ENCODE measurements at regions not wholly inside any gene's neighbourhood (a gene's known extent, or its start where the extent isn't known, plus 50 kb on each side); places are given as distances from the start of the nearest gene placed in this dataset.

DNA sequence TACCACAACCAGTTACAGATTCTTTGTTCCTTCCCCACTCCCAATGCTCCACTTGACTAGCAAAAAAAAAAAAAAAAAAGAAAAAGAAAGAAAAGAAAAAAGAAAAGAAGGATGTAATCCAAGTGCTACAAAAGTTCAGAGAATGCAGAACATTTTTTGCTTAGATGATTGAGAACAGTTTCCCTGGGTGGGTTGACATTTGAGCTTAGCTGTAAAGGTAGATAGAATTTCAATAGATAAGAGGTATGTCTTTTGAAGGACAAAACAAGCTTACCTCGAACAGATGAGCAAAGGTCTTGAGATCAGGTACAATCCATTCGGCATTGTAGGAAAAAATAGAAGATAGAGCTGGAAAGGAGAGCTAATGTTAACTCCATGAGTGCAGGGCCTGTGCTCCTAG lies 344.6 kb upstream of the NECTIN3 start:
- no peak overlapping the region for H3K4me3 ChIP-seq (ENCODE audit: low read depth, low read length)
- in situ Hi-C loops (cut with HindIII; ENCODE audit: low sequenced_read_pairs), result no loop called here
- TF ChIP-seq, protein P1, sequence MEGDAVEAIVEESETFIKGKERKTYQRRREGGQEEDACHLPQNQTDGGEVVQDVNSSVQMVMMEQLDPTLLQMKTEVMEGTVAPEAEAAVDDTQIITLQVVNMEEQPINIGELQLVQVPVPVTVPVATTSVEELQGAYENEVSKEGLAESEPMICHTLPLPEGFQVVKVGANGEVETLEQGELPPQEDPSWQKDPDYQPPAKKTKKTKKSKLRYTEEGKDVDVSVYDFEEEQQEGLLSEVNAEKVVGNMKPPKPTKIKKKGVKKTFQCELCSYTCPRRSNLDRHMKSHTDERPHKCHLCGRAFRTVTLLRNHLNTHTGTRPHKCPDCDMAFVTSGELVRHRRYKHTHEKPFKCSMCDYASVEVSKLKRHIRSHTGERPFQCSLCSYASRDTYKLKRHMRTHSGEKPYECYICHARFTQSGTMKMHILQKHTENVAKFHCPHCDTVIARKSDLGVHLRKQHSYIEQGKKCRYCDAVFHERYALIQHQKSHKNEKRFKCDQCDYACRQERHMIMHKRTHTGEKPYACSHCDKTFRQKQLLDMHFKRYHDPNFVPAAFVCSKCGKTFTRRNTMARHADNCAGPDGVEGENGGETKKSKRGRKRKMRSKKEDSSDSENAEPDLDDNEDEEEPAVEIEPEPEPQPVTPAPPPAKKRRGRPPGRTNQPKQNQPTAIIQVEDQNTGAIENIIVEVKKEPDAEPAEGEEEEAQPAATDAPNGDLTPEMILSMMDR (IDR thresholded peaks at IDR 0.05; ENCODE audit: low read depth, low read length, missing control alignments), result no peak
- DNase-seq (ENCODE audit: low read depth), result no peak

DNA sequence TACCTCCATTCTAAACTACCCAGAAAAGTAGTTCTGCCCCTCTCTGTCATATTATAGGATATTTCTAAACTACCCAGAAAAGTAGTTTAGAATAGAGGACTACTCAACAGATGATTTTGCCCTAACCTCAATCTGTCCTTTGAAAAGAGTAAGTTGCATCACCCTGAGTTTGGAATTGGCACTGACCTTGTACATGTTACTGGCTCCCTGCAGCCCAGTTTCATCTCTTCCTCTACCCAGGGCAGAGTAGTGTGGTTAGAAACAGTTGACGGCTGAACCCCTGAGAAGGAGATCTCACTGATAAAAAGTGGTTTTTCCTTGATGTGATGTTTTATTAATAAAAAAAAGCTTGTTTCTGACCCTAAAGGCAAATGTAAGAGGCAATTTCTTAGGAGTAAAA lies 340.5 kb upstream of the NECTIN3 start:
- no peak overlapping the region for H3K4me3 ChIP-seq (ENCODE audit: low read depth, low read length)
- DNase-seq (ENCODE audit: low read depth), result no peak
- in situ Hi-C loops (cut with HindIII; ENCODE audit: low sequenced_read_pairs), result no loop called here
- TF ChIP-seq, protein P1 (IDR thresholded peaks at IDR 0.05; ENCODE audit: low read depth, low read length, missing control alignments), result no peak

DNA sequence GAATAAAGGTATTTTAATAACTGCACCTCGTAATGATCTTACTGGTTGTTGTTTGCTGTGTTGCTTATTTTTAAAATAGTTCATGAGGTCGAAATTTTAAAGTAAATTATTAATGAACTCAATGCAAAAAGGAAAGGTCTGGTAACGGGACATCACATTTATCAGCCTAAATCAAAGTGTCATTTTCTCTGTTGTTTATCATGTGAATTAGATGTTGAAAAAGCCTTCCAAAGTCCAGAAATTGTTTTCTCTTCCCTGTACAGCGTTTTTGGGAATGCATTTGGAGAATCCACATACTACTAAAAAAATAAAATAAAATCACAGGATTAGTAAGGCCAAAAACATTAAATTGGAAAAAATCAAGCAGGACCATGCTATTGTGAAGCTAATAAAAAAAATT lies 339.2 kb upstream of the NECTIN3 start:
- TF ChIP-seq, protein P1 (IDR thresholded peaks at IDR 0.05; ENCODE audit: low read depth, low read length, missing control alignments), result no peak
- DNase-seq (ENCODE audit: low read depth), result no peak
- H3K4me3 ChIP-seq (ENCODE audit: low read depth, low read length), result no peak overlapping the region
- in situ Hi-C loops (cut with HindIII; ENCODE audit: low sequenced_read_pairs), result no loop called here

DNA sequence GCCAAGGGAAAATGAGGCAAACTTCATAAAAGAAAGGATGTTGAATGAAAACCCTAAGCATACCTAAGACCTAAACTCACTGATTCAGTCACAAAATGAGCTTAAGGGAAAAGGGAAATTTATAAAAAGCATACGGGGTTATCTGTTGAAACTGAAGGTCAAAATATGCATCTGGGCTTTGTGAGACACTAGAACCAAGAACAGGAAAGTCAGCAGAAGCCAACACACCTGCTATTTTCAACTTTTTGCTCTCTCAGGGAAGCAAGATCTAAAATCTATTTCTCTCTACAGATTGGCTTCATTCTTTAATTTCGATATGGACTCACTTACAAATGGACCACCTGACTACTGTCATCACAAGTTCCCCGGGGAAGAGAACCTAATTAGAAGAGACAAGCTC lies 338.6 kb upstream of the NECTIN3 start:
- TF ChIP-seq, protein P1 (IDR thresholded peaks at IDR 0.05; ENCODE audit: low read depth, low read length, missing control alignments), result no peak
- H3K4me3 ChIP-seq (ENCODE audit: low read depth, low read length), result no peak overlapping the region
- no peak for DNase-seq (ENCODE audit: low read depth)
- in situ Hi-C loops (cut with HindIII; ENCODE audit: low sequenced_read_pairs), result no loop called here

DNA sequence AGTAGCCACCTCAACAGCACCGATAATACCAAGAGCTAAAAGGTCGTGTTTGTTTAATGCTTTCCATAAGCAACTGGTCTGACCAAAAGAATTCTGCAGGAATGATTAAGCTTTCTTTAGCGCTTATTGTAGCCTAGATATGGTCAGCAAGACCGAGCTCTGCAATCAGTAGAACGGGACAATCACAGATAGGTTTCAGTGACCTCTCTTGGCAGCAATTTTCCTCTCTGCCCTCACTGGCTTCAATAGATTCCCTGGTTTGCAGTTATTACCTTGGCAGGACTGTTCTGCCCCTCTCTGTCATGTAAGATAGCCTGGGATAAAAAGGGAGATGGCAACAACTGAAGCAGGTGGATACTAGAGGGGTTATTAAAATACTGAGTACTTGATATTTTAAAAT lies 337.1 kb upstream of the NECTIN3 start:
- TF ChIP-seq, protein P1 (IDR thresholded peaks at IDR 0.05; ENCODE audit: low read depth, low read length, missing control alignments), result no peak

DNA sequence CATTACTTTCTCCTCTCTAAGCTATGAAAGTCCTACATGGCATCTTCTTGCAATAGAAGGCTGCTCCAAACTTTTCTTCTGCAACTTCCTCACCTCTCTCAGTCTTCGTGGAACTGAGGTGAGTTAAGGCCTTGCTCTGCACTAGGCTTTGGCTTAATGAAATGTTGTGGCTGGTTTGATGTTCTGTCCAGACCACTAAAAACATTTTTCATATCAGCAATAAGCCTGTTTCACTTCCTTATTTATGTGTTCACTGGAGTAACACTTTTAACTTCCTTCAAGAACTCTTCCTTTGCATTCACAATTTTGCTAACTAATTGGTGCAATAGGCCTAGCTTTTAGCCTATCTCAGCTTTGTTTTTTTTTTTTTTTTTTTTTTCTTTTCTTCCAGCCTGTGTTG lies 335.3 kb upstream of the NECTIN3 start:
- TF ChIP-seq, protein P1 (IDR thresholded peaks at IDR 0.05; ENCODE audit: low read depth, low read length, missing control alignments), result no peak
- in situ Hi-C loops (cut with HindIII; ENCODE audit: low sequenced_read_pairs), result no loop called here
- H3K4me3 ChIP-seq (ENCODE audit: low read depth, low read length), result no peak overlapping the region
- no peak for DNase-seq (ENCODE audit: low read depth)

More for the DNA sequence above, 337.1 kb upstream of the NECTIN3 start:
- in situ Hi-C loops (cut with HindIII; ENCODE audit: low sequenced_read_pairs), result no loop called here
- DNase-seq (ENCODE audit: low read depth), result no peak
- H3K4me3 ChIP-seq (ENCODE audit: low read depth, low read length), result no peak overlapping the region

DNA sequence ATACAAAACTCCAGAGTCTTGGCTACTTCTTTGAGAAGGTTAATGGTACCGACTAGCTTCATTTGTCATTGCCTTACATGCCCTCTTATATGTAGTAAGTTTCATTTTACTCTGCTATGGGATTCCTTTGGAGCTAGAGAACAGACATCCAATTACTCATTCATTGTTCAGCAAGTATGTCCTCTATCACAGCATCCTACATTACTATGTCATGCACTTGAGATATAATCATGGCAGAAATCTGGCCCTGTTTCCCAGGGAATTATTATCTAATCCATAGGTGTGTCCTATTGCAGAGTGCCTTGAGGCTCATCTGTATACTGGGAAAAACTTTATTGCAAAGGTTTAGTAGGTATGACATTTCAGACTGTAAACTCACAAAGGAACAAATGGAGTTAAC lies 333.1 kb upstream of the NECTIN3 start:
- H3K4me3 ChIP-seq (ENCODE audit: low read depth, low read length), result no peak overlapping the region
- TF ChIP-seq, protein P1 (IDR thresholded peaks at IDR 0.05; ENCODE audit: low read depth, low read length, missing control alignments), result no peak
- no peak for DNase-seq (ENCODE audit: low read depth)
- in situ Hi-C loops (cut with HindIII; ENCODE audit: low sequenced_read_pairs), result no loop called here

All from astrocyte of the cerebellum (primary cell).